ENCODE measurements at regions not wholly inside any gene's neighbourhood (a gene's known extent, or its start where the extent isn't known, plus 50 kb on each side); places are given as distances from the start of the nearest gene placed in this dataset.

- in situ Hi-C loops (cut with HindIII; ENCODE audit: low pct_ligation_motif_present, low pct_unique_long_range_greater_than_20kb, low sequenced_read_pairs), result no loop called here
- DNase-seq, result no peak
Observed at GRCh38 chr1:65056234-65056633, 89.9 kb upstream of the JAK1 start.

- DNase-seq, result no peak
- in situ Hi-C loops (cut with HindIII; ENCODE audit: low pct_ligation_motif_present, low pct_unique_long_range_greater_than_20kb, low sequenced_read_pairs), result no loop called here
Observed at GRCh38 chr1:65056866-65057265, 90.5 kb upstream of the JAK1 start.

GRCh38 chr1:65059930-65060538 is 88.0 kb upstream of the AK4 start:
- peak; percentile 45 for DNase-seq
- in situ Hi-C loops (cut with HindIII; ENCODE audit: low pct_ligation_motif_present, low pct_unique_long_range_greater_than_20kb, low sequenced_read_pairs), result loop anchor here (10.0 kb wide), 1 partner anchor 625 kb away; no protein-coding TSS in a partner anchor

- no peak for DNase-seq
- in situ Hi-C loops (cut with HindIII; ENCODE audit: low pct_ligation_motif_present, low pct_unique_long_range_greater_than_20kb, low sequenced_read_pairs), result loop anchor here (10.0 kb wide), 1 partner anchor 622 kb away; no protein-coding TSS in a partner anchor
Observed at GRCh38 chr1:65062339-65062738, 85.7 kb upstream of the AK4 start.

- peak; percentile 14 for DNase-seq
- in situ Hi-C loops (cut with HindIII; ENCODE audit: low pct_ligation_motif_present, low pct_unique_long_range_greater_than_20kb, low sequenced_read_pairs), result loop anchor here (10.0 kb wide), 1 partner anchor 622 kb away; no protein-coding TSS in a partner anchor
Observed at GRCh38 chr1:65063025-65063424, 85.0 kb upstream of the AK4 start.

GRCh38 chr1:65064981-65065380 is 83.0 kb upstream of the AK4 start:
- no peak for DNase-seq

GRCh38 chr1:65065524-65066418 is 82.2 kb upstream of the AK4 start:
- in situ Hi-C loops (cut with HindIII; ENCODE audit: low pct_ligation_motif_present, low pct_unique_long_range_greater_than_20kb, low sequenced_read_pairs), result loop anchor here (10.0 kb wide), 1 partner anchor 619 kb away; no protein-coding TSS in a partner anchor
- no peak for DNase-seq

More at GRCh38 chr1:65064981-65065380, 83.0 kb upstream of the AK4 start:
- in situ Hi-C loops (cut with HindIII; ENCODE audit: low pct_ligation_motif_present, low pct_unique_long_range_greater_than_20kb, low sequenced_read_pairs), result loop anchor here (10.0 kb wide), 1 partner anchor 620 kb away; no protein-coding TSS in a partner anchor

GRCh38 chr1:65066419-65066765 is 81.6 kb upstream of the AK4 start:
- DNase-seq, result no peak

GRCh38 chr1:65066766-65067490 is 81.1 kb upstream of the AK4 start:
- DNase-seq, result peak; percentile 62
- in situ Hi-C loops (cut with HindIII; ENCODE audit: low pct_ligation_motif_present, low pct_unique_long_range_greater_than_20kb, low sequenced_read_pairs), result loop anchor here (10.0 kb wide), 1 partner anchor 618 kb away; no protein-coding TSS in a partner anchor

More at GRCh38 chr1:65066419-65066765, 81.6 kb upstream of the AK4 start:
- in situ Hi-C loops (cut with HindIII; ENCODE audit: low pct_ligation_motif_present, low pct_unique_long_range_greater_than_20kb, low sequenced_read_pairs), result loop anchor here (10.0 kb wide), 1 partner anchor 618 kb away; no protein-coding TSS in a partner anchor

GRCh38 chr1:65067491-65068201 is 80.4 kb upstream of the AK4 start:
- in situ Hi-C loops (cut with HindIII; ENCODE audit: low pct_ligation_motif_present, low pct_unique_long_range_greater_than_20kb, low sequenced_read_pairs), result loop anchor here (10.0 kb wide), 1 partner anchor 617 kb away; no protein-coding TSS in a partner anchor
- peak; percentile 66 for DNase-seq

GRCh38 chr1:65068202-65069010 is 79.6 kb upstream of the AK4 start:
- DNase-seq, result no peak

GRCh38 chr1:65069011-65069565 is 78.9 kb upstream of the AK4 start:
- DNase-seq, result no peak
- in situ Hi-C loops (cut with HindIII; ENCODE audit: low pct_ligation_motif_present, low pct_unique_long_range_greater_than_20kb, low sequenced_read_pairs), result loop anchor here (10.0 kb wide), 1 partner anchor 616 kb away; no protein-coding TSS in a partner anchor

More at GRCh38 chr1:65068202-65069010, 79.6 kb upstream of the AK4 start:
- in situ Hi-C loops (cut with HindIII; ENCODE audit: low pct_ligation_motif_present, low pct_unique_long_range_greater_than_20kb, low sequenced_read_pairs), result loop anchor here (10.0 kb wide), 1 partner anchor 616 kb away; no protein-coding TSS in a partner anchor

GRCh38 chr1:65072845-65073244 is 75.2 kb upstream of the AK4 start:
- DNase-seq, result no peak
- in situ Hi-C loops (cut with HindIII; ENCODE audit: low pct_ligation_motif_present, low pct_unique_long_range_greater_than_20kb, low sequenced_read_pairs), result no loop called here

- peak; percentile 55 for DNase-seq
- in situ Hi-C loops (cut with HindIII; ENCODE audit: low pct_ligation_motif_present, low pct_unique_long_range_greater_than_20kb, low sequenced_read_pairs), result no loop called here
Observed at GRCh38 chr1:65075123-65075976, 72.7 kb upstream of the AK4 start.

- DNase-seq, result no peak
- in situ Hi-C loops (cut with HindIII; ENCODE audit: low pct_ligation_motif_present, low pct_unique_long_range_greater_than_20kb, low sequenced_read_pairs), result no loop called here
Observed at GRCh38 chr1:65077369-65077768, 70.6 kb upstream of the AK4 start.

- in situ Hi-C loops (cut with HindIII; ENCODE audit: low pct_ligation_motif_present, low pct_unique_long_range_greater_than_20kb, low sequenced_read_pairs), result no loop called here
Observed at GRCh38 chr1:65079941-65080340, 68.1 kb upstream of the AK4 start.

More at GRCh38 chr1:65079941-65080340, 68.1 kb upstream of the AK4 start:
- DNase-seq, result peak; percentile 16
